ENCODE measurements at regions not wholly inside any gene's neighbourhood (a gene's known extent, or its start where the extent isn't known, plus 50 kb on each side); places are given as distances from the start of the nearest gene placed in this dataset.
"Not testable (repeated sequence)": the region's sequence is repeated elsewhere in the genome, so short reads cannot be mapped to it uniquely, and the experiment has no call there.

- DNase-seq = not testable (repeated sequence)
Observed at GRCh38 chr15:66637044-66637443, 65.0 kb upstream of the SMAD6 start.

- DNase-seq = no peak
Observed at GRCh38 chr15:66638377-66638776, 63.7 kb upstream of the SMAD6 start.

- no peak for DNase-seq
Observed at GRCh38 chr15:66641485-66642315, 60.3 kb upstream of the SMAD6 start.

- no peak for DNase-seq
Observed at GRCh38 chr15:66642514-66642913, 59.5 kb upstream of the SMAD6 start.

GRCh38 chr15:66643033-66643432 lies 59.0 kb upstream of the SMAD6 start:
- no peak for DNase-seq

GRCh38 chr15:66644000-66644787 lies 57.8 kb upstream of the SMAD6 start:
- no peak for DNase-seq

GRCh38 chr15:66644869-66645268 lies 57.2 kb upstream of the SMAD6 start:
- no peak for DNase-seq

- no peak for DNase-seq
Observed at GRCh38 chr15:66646308-66646707, 55.7 kb upstream of the SMAD6 start.

GRCh38 chr15:66646799-66647198 lies 55.2 kb upstream of the SMAD6 start:
- no peak for DNase-seq

GRCh38 chr15:66647358-66647757 lies 54.7 kb upstream of the SMAD6 start:
- no peak for DNase-seq

- DNase-seq = no peak
Observed at GRCh38 chr15:66648588-66648987, 53.4 kb upstream of the SMAD6 start.

- DNase-seq = no peak
Observed at GRCh38 chr15:66649235-66649984, 52.6 kb upstream of the SMAD6 start.

- peak in 1 of 2 donors; percentile 20 for DNase-seq
Observed at GRCh38 chr15:66650433-66650832, 51.6 kb upstream of the SMAD6 start.

GRCh38 chr15:66651198-66651597 lies 50.8 kb upstream of the SMAD6 start:
- no peak for DNase-seq

- no peak for DNase-seq
Observed at GRCh38 chr15:66651913-66652642, 50.0 kb upstream of the SMAD6 start.

Data from CD4-positive, alpha-beta T cell treated with Interleukin-4 for 1 hour (primary cell).